ENCODE measurements at regions not wholly inside any gene's neighbourhood (a gene's known extent, or its start where the extent isn't known, plus 50 kb on each side); places are given as distances from the start of the nearest gene placed in this dataset.

GRCh38 chr2:41294331-41294730 lies 753.5 kb upstream of the PKDCC start:
- H2AFZ ChIP-seq (ENCODE audit: low read length): no peak overlapping the region

GRCh38 chr2:41313082-41313481 lies 734.7 kb upstream of the PKDCC start:
- Histone ChIP-seq H4K20me1 (ENCODE audit: insufficient read depth, low read length) (no peaks in the 10 kb centered on the region), H3K36me3 (replicated peaks; ENCODE audit: insufficient read depth, low read length) (no peaks in the 10 kb centered on the region), H3K79me2 (ENCODE audit: low read length) (no peaks in the 10 kb centered on the region), H3K4me3 (ENCODE audit: low read length) (no peak overlapping the region), H2AFZ (ENCODE audit: low read length) (no peak overlapping the region), H3K9me2 (replicated peaks; ENCODE audit: insufficient read depth, low read length) (no peaks in the 10 kb centered on the region), H3K4me1 (ENCODE audit: low read length) (no peaks in the 10 kb centered on the region), H3K9ac (ENCODE audit: low read length) (no peak overlapping the region), H3K27ac (ENCODE audit: low read length) (no peak overlapping the region), H3F3A (ENCODE audit: insufficient read depth, low read length) (no peaks in the 10 kb centered on the region), H3K27me3 (replicated peaks; ENCODE audit: insufficient read depth, low read length) (no peaks in the 10 kb centered on the region), H3K9me3 (replicated peaks; ENCODE audit: insufficient read depth, low read length) (no peaks in the 10 kb centered on the region), H3K4me2 (ENCODE audit: low read depth, low read length) (no peak overlapping the region)
- DNase-seq: no peak
- TF ChIP-seq EZH2 (optimal IDR thresholded peaks at IDR 0.05; ENCODE audit: low read depth, low read length) (no peak), CTCF (IDR thresholded peaks at IDR 0.05; ENCODE audit: low read length) (no peak), EZH2phosphoT487 (IDR thresholded peaks at IDR 0.05; ENCODE audit: low read length) (no peak)

More at GRCh38 chr2:41294331-41294730, 753.5 kb upstream of the PKDCC start:
- Histone ChIP-seq H3K4me1 (ENCODE audit: low read length) (no peaks in the 10 kb centered on the region), H4K20me1 (ENCODE audit: insufficient read depth, low read length) (no peaks in the 10 kb centered on the region), H3K4me2 (ENCODE audit: low read depth, low read length) (no peak overlapping the region), H3K79me2 (ENCODE audit: low read length) (no peaks in the 10 kb centered on the region), H3K9ac (ENCODE audit: low read length) (no peak overlapping the region), H3K27me3 (replicated peaks; ENCODE audit: insufficient read depth, low read length) (no peaks in the 10 kb centered on the region), H3K27ac (ENCODE audit: low read length) (no peak overlapping the region), H3K9me2 (replicated peaks; ENCODE audit: insufficient read depth, low read length) (no peaks in the 10 kb centered on the region), H3F3A (ENCODE audit: insufficient read depth, low read length) (no peaks in the 10 kb centered on the region), H3K36me3 (replicated peaks; ENCODE audit: insufficient read depth, low read length) (no peaks in the 10 kb centered on the region), H3K4me3 (ENCODE audit: low read length) (no peak overlapping the region), H3K9me3 (replicated peaks; ENCODE audit: insufficient read depth, low read length) (no peaks in the 10 kb centered on the region)
- TF ChIP-seq EZH2phosphoT487 (IDR thresholded peaks at IDR 0.05; ENCODE audit: low read length): no peak
- no peak for TF ChIP-seq EZH2 (optimal IDR thresholded peaks at IDR 0.05; ENCODE audit: low read depth, low read length)
- TF ChIP-seq CTCF (IDR thresholded peaks at IDR 0.05; ENCODE audit: low read length): no peak
- DNase-seq: no peak

GRCh38 chr2:41314511-41315070 lies 733.2 kb upstream of the PKDCC start:
- Histone ChIP-seq H3K27me3 (replicated peaks; ENCODE audit: insufficient read depth, low read length) (no peaks in the 10 kb centered on the region), H3K4me3 (ENCODE audit: low read length) (no peak overlapping the region), H3K36me3 (replicated peaks; ENCODE audit: insufficient read depth, low read length) (no peaks in the 10 kb centered on the region), H3F3A (ENCODE audit: insufficient read depth, low read length) (no peaks in the 10 kb centered on the region), H3K4me2 (ENCODE audit: low read depth, low read length) (no peak overlapping the region), H3K9ac (ENCODE audit: low read length) (no peak overlapping the region), H3K27ac (ENCODE audit: low read length) (no peak overlapping the region), H4K20me1 (ENCODE audit: insufficient read depth, low read length) (no peaks in the 10 kb centered on the region), H3K9me3 (replicated peaks; ENCODE audit: insufficient read depth, low read length) (no peaks in the 10 kb centered on the region), H3K9me2 (replicated peaks; ENCODE audit: insufficient read depth, low read length) (no peaks in the 10 kb centered on the region), H3K4me1 (ENCODE audit: low read length) (no peaks in the 10 kb centered on the region), H2AFZ (ENCODE audit: low read length) (no peak overlapping the region), H3K79me2 (ENCODE audit: low read length) (no peaks in the 10 kb centered on the region)
- DNase-seq: no peak
- TF ChIP-seq EZH2phosphoT487 (IDR thresholded peaks at IDR 0.05; ENCODE audit: low read length): no peak
- no peak for TF ChIP-seq EZH2 (optimal IDR thresholded peaks at IDR 0.05; ENCODE audit: low read depth, low read length)
- TF ChIP-seq CTCF (IDR thresholded peaks at IDR 0.05; ENCODE audit: low read length): no peak

Data from MM.1S (cell line).